GM19324 (cell line): ENCODE measurements at regions not wholly inside any gene's neighbourhood (a gene's known extent, or its start where the extent isn't known, plus 50 kb on each side); places are given as distances from the start of the nearest gene placed in this dataset.

Experiments used
- ATAC-seq: cut with Tn5 transposase; IDR thresholded peaks from one replicate; pipeline ENCODE4 v1.9.1; 2021; ENCODE audit warnings: mild to moderate bottlenecking, moderate library complexity; ENCODE audit not compliant: unreplicated experiment, low FRiP score

DNA sequence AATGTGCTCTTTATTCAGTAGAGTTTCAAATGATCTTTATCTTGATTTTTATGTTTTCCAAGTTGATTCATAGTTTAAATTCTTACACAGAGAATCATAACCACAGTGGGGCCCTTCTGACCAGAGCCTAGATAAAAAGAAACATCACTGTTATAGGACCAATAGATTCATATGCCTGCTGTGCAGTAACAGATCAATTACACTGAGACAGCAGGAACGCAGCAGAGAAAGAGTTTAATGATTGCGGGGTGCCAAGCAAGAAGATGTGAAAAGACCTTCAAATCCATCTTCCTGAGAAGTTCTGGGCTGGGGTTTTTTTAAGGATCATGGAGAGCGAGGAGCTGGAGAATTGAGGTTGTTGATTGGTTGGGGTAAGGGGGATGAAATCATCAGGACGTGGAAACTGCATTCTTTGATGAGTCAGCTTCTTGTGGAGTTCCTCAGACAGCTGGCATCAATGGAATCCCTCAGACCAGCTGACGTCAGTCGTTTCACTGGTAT lies 346.6 kb downstream of the TBC1D4 start:
- no peak for ATAC-seq

DNA sequence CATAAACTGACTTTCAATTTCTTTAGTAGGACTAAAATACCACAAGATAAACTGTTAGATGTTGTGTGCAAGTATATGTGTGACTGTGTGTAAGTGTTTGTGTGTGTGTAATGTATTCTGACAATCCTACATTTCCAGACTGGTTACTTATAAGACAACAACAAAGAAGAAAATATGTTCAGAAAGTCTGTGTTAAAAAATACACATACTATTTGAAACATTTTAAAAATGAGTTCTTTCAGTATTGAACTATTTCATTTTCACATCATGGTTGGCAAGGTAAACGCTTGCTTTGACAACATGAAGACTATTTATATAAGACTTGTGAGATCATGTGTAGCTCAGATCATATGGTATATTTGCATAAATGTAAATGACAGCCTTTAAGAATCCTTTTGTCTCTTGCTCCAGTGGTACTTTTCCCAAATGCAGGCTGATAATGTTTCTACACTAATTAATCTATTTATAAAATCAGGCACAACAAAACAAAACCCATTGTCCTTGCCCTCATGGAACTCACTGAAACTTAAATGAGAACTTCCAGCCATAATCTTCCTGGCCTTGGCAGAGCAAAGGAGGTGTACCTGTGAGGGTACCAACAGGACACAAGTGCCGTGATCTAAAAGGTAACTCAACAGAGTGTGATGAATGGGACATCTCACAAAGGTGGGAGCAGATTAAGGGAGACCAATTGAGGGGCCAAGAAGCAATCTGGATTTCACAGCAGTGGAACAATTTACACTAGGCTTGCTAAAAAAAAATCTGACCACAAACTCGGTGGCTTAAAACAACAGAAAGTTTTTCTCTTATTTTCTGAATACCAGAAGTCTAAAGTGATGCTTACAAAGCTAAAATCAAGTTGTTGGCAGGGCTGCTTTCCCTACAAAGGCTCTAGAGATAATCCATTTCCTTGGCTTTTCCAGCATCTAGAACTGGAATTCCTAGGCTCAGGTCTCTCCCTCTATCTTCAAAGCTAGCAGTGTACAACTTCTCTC lies 349.0 kb downstream of the TBC1D4 start:
- ATAC-seq = no peak

DNA sequence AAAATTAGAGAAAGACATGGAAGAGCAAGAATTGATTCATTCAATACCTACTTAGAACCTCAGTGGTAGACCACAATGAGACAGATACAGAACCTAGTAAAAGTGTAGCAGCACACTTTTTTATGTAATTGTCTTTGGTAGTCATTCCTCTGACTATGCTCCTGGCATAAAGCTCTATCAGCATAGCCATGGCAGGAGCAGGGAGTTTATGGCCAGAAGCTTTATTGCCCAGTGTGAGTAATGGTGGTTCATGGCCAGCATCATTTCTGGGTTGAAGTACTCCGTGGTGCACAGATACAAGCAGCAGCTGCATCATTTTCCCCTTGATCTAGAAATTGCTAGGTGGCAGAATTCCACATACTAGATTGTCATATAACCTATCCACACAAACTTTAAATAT lies 352.6 kb downstream of the TBC1D4 start:
- no peak for ATAC-seq

DNA sequence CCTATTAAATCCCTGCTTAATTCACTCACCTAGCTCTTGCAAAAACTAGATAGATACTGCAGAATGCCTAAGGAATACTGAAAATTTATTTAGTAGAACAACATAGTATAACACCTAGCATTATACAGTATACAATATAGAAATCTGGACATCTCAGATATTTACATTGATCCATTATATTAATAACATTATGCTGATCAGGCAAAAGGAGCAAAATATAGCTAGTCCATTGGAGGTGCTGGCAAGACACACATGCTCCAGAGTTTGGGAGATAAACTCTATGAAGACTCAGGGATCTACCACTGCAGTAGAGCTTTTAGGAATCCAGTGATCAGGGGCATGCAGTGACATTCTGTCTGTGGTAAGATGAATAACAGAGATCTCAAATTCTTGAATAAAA lies 357.6 kb downstream of the TBC1D4 start:
- no peak for ATAC-seq

DNA sequence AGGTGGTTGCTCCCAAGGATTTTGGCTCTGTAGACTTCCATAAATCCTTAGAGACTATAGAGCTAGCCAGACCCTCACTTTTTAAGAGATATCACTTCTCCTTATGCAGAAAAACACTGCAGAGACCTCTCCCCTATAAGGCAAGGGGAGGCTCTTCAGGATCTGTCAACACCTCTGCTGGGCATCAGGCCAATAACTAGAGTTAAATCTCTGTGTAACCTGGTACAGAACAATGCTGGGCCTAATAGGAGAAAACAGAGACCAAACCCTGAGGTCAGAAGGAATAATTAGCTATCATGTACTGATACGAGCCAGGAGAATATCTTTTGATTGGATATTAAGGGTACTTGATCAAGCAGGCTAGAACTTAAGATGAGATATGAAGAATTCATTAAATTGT lies 358.5 kb downstream of the TBC1D4 start:
- no peak for ATAC-seq

DNA sequence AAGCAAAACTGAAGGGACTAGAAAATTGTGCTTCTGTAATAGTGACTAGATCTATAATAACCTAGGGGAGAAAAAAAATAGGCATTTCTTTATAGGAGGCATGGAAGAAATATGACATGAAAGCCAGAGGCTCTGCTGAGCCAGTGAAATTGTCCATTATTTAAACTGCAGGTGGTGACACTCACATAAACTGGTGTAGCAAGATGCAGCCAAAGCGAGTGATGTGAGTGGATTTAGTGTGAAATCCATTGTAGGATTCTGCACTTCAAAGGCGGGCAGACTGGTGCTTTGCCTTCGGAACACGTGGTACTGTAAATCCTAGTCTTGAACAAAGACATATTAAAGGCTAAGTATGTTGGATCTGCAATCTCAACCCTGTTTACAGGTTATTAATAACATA lies 361.9 kb downstream of the TBC1D4 start:
- no peak for ATAC-seq

DNA sequence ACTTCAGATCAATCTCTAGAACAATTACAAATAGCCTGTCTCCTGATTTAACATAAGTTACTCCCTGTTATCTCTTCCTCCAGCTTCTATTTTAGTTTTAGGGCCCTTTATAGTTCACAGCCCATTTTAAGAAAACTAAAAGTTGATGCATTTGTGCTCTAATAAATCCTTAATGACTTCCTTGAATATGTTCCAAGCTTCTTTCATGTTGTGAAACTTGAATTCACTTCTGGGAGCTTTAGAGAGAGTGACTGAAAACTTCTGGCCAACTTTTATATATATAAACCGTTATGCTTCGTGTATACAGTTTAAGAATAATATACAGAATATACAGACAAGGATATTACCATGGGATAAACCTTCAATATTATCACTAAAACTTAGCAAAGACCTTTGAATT lies 366.8 kb downstream of the TBC1D4 start:
- no peak for ATAC-seq

DNA sequence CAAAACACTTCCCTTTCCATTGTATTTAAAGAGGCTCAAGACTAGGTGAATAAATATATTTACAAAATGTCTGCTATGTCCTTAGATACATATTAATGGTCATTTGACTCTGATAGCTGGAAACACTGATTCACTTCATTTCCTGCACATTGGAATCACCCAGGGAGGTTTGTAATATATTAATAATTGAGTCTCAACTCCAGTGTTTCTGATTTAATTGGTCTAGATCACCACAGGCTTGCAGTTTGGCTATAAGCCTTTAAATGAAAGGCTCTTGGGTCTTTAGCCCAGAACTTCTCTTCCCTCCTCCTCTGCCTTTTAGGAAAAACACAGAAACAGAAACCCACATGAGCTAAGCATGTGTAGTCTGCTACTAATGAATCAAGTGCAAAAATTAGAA lies 378.0 kb downstream of the TBC1D4 start:
- no peak for ATAC-seq

DNA sequence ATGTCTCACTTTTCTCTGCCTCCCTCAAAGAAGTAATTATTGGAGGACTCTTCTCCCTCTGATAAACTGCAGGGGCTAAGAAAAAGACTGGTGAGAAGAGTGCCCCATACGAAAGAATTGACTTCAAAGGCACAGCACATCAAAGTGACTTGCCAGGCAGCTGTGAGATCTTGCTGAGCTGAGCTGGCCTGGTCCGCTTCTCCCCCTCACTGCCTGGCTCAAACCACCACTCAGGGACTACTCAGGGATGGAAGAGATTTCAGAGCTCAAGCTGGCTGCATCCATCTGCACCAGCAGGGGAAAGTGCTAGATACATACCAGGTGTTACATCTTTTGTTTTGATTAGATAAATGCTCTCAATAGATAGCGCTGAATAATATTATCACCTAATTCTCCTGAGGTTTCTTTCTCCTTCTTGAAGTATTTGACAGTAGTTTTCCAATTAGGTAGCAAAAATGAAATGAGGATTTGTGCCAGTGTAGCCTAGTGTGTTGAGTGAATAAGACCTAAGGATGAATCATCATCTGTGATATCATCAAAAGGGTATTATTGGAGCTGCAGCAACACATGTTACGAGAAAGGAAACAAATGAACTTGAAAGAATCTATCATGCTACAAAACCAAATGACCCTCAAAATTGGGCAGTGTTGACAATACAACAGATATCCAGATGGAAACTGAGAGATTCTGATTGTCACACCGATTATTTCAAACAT lies 379.8 kb downstream of the TBC1D4 start:
- ATAC-seq = no peak

DNA sequence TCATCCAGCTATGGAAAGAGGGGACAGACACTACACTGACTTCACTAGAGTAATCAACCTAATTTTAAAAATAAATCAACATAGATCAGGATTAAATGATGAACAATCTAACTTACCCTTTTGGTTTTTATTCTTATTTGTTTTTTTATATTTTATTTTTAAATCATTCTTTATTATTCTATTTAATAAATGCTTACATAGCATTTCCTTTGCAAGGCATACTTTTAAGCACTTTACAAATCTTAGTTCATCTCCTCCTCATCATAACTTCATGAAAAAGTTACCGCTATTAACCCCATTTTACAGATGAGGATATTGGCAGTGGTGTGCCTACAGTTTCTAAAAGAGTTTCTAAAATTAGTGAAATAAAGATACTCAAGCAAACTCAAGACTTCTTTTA lies 380.6 kb downstream of the TBC1D4 start:
- no peak for ATAC-seq

DNA sequence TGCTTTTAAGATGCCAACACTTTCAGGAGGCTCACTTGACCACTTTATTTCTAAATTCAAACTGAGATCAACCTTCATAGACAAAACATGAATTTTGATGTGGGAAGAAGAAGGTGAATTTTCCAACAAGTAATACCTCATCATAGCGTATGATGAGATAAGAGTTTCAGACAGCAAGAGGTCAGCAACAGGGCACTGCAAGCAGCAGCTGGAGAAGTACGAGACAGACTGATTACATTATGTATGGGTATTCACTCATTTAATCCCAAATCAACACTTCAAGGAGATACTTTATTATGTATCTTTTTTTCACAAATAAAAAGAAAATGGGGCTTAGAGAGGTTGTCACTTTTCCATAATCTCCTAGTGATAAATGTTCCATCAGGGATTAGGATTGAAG lies 389.8 kb downstream of the TBC1D4 start:
- no peak for ATAC-seq

DNA sequence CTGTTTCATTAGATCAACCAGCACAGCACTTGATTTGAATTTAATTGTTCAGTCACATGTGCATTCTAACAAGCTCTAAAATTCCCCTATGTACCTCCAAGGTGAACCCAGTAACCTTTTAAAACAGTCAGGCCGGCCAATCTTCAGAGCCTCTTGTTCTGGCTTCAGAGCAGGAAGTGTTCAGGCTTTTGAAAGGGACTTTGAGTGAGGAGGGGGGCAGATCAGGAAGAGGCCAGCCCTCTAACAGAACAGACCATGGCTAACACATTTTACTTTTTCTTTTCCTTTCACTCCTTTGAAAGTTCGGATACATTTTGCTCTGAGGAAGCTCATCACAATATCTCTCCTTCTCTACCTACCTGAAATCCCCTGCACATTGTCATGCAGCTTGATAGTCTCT lies 390.3 kb downstream of the TBC1D4 start:
- ATAC-seq = no peak

DNA sequence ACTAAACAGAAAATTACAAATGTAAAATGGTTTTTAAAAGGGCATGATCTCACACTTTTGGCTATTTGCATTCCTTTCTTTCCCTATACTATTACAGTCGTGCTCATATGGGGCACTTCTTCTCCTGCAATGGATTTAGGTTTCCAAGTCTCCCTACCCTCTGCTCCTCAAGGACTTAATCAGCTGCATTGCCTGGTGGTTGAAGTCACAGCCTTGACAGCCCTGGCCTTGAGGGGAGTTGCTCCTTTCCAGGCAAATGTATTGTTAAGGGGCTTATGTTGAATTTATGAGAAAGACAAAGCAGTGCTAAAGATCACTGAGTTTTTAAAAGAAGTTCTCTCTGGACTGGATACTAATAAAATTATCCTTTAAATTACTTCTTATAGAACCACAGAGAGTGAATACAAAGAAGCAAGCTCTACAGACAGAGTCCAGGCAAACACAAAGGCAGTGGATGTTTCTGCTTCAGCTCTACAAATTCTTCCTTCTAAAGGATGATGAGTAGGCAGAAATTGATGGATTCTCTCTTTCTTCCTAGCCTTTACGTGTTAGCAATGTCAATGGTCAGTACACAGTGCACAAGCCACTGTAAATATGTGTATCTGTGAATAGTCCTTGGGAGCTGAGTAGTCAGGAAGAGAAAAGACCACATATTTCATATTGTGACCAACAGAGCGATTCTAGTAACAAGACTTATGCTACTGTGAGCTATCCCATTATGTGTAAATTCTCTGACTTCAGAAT lies 390.9 kb downstream of the TBC1D4 start:
- no peak for ATAC-seq

DNA sequence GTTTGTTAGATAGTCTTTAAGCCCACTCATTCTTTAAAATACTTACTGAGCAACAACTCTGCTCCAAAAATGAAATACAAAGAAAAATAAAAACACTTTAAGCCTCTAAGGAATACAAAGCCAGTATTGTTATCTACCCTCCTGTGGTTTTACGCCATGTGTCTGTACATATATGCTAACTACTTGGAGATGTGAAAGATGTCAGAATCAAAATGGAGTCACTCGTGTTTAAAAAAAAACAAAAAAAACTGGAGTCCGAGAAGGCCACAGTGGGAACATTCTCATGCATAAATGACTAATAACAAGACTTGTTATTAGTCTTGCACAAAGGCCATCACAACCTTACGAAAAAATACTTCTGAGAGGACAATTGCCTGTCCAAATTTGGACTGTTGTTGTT lies 393.1 kb downstream of the TBC1D4 start:
- no peak for ATAC-seq

DNA sequence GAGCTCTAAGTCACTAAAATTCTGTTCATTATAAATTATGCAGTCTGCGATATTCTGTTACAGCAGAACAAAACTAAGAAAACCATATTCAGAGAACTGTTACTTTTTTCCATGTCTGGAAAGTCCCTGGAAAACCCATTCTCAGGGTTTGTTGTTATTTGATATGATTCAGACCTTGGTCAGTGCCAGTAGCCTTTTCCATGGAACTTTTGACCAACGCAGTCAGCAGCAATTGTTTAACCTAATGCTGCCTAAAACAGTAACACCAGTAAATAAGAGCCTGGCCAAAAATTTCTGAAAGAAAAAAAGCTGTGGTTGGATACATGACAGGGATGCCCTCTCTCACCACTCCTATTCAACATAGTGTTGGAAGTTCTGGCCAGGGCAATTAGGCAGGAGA lies 402.7 kb downstream of the TBC1D4 start:
- no peak for ATAC-seq

DNA sequence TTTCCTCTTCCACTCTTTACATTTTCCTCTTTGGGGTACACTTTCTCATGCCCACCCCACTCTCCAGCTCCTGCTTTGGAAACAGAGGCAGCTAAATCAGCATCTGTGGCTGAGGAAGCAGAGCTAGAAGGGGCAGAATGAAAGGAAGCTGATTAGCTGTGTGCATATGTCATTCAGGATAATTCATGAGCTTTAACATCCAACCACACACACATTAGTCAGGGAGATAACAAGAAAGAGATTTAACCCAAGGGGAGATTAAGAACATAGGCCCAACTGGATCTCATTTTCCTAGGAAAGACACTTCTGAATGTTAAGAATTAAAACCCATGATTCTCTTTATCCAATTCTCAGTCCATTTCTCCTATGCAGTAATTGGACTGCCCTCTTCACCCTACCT lies 405.5 kb downstream of the TBC1D4 start:
- no peak for ATAC-seq

DNA sequence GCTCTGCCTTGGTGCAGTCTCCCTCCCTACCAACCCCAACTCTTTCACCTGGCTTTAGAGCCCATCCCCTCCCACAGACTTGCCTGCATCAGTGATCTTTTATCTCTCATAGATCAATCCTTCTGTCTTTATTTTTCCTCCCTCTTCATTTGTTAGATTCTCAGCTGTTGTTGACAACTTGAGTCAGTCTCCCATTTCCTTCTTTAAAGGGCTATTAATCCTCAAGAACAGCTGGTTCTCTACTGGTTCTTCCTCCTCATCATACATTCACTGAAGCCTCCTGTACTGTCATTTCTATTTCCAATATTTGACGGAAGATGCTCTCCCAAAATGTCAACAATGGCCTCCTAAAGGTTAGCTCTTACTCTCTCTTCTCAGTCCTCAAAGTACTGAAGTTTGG lies 408.2 kb downstream of the TBC1D4 start:
- no peak for ATAC-seq

DNA sequence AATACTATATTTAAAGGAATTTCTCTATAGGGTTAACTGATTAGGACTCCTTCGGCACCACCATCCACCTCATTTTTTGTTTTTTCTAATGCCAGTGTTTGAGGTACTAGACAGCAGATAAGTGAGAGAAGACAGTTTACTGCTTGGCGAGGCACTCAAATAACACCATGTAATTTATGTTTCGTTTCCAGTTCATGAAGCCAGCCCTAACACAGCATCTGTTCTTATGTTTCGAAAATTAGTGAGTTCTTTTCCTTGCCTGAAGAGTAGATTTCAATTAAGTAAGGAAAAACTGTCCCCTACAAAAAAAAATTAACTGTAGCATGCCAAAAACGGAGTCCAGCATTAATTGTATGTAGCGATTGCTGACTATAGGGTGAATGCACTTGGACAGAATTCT lies 409.1 kb downstream of the TBC1D4 start:
- ATAC-seq = no peak

DNA sequence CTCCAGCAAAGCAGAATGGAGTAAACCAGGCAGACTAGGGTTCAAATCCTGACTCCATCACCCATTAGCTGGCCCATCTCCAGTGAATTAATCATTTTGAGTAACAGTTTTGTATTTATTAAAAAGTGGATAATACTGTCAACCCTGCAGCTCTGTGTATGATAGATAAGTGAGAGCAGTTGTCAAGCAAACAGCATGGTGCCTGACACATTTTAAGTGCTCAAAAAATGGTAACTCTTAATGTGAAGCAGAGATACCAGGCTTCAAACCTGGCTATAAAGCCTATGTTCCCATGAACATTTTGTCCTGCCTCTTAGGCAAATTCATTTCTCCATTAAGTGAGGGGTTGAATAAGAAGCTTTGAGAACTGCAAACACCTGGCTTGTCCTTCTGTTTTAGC lies 409.6 kb downstream of the TBC1D4 start:
- no peak for ATAC-seq

DNA sequence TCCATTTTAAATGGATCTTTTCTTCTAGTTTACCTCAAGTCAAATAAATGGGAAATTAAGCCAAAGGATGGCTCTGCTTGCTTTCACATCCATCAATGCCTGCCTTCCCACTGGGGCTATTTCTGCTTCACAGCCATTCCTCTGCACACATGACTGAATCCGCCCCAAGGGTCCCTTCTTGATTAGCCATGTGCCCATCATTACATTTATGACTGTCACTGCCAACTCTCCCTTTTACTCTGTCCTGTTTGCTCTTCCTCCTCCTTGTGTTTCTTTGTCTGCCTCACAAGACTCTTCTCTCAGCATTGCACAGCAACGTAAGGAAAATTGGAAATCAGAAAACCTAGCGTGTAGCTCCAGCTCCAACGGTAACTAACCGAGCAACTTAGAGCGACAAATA lies 410.2 kb downstream of the TBC1D4 start:
- ATAC-seq = no peak

DNA sequence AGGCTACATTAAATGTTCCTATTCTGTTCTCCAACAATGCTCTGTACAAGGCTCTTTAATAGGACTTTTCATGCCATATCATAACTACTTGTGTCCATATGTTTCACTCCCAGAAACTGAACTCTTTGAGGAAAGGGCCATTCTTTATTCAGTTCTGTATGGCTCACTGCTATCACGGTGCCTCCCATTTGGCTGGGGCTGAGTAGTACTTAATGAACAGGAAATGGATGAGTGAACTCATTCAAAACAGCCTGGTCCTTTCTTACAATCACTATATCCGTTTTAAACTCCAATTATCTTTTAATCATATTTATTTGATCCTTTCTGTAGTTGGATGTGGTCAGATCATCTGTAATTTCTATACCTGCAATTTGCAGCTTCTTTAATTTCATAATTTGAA lies 410.6 kb downstream of the TBC1D4 start:
- no peak for ATAC-seq
